Type B pancreatic cell (in vitro differentiated cells): ENCODE measurements at regions not wholly inside any gene's neighbourhood (a gene's known extent, or its start where the extent isn't known, plus 50 kb on each side); places are given as distances from the start of the nearest gene placed in this dataset.

Source experiments
- DNase-seq: peaks from one replicate; pipeline ENCODE4 v3.0.0; 2021; ENCODE audit warnings: mixed read lengths; ENCODE audit not compliant: unreplicated experiment; ENCODE audit errors: extremely low spot score
- H3K27ac Mint-ChIP-seq: 2 replicates; pipeline ENCODE4 v1.8.0; 2021; ENCODE audit warnings: mild to moderate bottlenecking, mixed read lengths
- H3K27me3 Mint-ChIP-seq: 2 replicates; pipeline ENCODE4 v1.8.0; 2021; ENCODE audit warnings: mixed read lengths
- H3K36me3 Mint-ChIP-seq: 2 replicates; pipeline ENCODE4 v1.8.0; 2021; ENCODE audit warnings: mixed read lengths
- H3K4me1 Mint-ChIP-seq: one replicate; pipeline ENCODE4 v1.8.0; 2021; ENCODE audit warnings: mixed read lengths; ENCODE audit not compliant: unreplicated experiment
- H3K4me3 Mint-ChIP-seq: 2 replicates; pipeline ENCODE4 v1.8.0; 2021; ENCODE audit warnings: mild to moderate bottlenecking, mixed read lengths
- H3K9me3 Mint-ChIP-seq: 2 replicates; pipeline ENCODE4 v1.8.0; 2021; ENCODE audit warnings: mixed read lengths
- CTCF ChIP-seq: fragments of 200-600 bp; sonication (generic); conservative IDR thresholded peaks from 2 replicates; pipeline ENCODE4 v1.5.0; 2021; ENCODE audit warnings: antibody characterized with exemption, mild to moderate bottlenecking

- no peak for TF ChIP-seq CTCF
- no peaks in the 10 kb centered on the region for H3K36me3 Mint-ChIP-seq
Observed at GRCh38 chr14:23694949-23695663, 58.9 kb downstream of the DHRS2 start.

GRCh38 chr14:23695664-23695999, 59.5 kb downstream of the DHRS2 start:
- no peak overlapping the region for H3K27ac Mint-ChIP-seq
- H3K4me3 Mint-ChIP-seq = no peak overlapping the region
- no peaks in the 10 kb centered on the region for H3K36me3 Mint-ChIP-seq
- H3K9me3 Mint-ChIP-seq = no peaks in the 10 kb centered on the region
- no peaks in the 10 kb centered on the region for H3K27me3 Mint-ChIP-seq
- no peaks in the 10 kb centered on the region for H3K4me1 Mint-ChIP-seq
- TF ChIP-seq CTCF = no peak
- DNase-seq = no peak

More at GRCh38 chr14:23694949-23695663, 58.9 kb downstream of the DHRS2 start:
- no peak overlapping the region for H3K27ac Mint-ChIP-seq
- H3K9me3 Mint-ChIP-seq = no peaks in the 10 kb centered on the region
- no peaks in the 10 kb centered on the region for H3K4me1 Mint-ChIP-seq
- no peak overlapping the region for H3K4me3 Mint-ChIP-seq
- DNase-seq = no peak
- H3K27me3 Mint-ChIP-seq = no peaks in the 10 kb centered on the region

- H3K36me3 Mint-ChIP-seq = no peaks in the 10 kb centered on the region
- H3K9me3 Mint-ChIP-seq = no peaks in the 10 kb centered on the region
- no peaks in the 10 kb centered on the region for H3K27me3 Mint-ChIP-seq
- H3K4me3 Mint-ChIP-seq = no peak overlapping the region
- peak overlapping the region; percentile 19 for H3K27ac Mint-ChIP-seq
- DNase-seq = no peak
- H3K4me1 Mint-ChIP-seq = no peaks in the 10 kb centered on the region
- TF ChIP-seq CTCF = no peak
Observed at GRCh38 chr14:23696701-23697239, 60.6 kb downstream of the DHRS2 start.

GRCh38 chr14:23697680-23698079, 61.5 kb downstream of the DHRS2 start:
- DNase-seq = no peak
- Mint-ChIP-seq H3K27ac (no peak overlapping the region), H3K4me3 (no peak overlapping the region), H3K27me3 (no peaks in the 10 kb centered on the region), H3K4me1 (no peaks in the 10 kb centered on the region), H3K9me3 (peaks cover 3% of the 10 kb centered on the region), H3K36me3 (no peaks in the 10 kb centered on the region)
- TF ChIP-seq CTCF = no peak

- Mint-ChIP-seq H3K9me3 (peaks cover 7% of the 10 kb centered on the region), H3K4me1 (no peaks in the 10 kb centered on the region), H3K4me3 (no peak overlapping the region), H3K27ac (no peak overlapping the region), H3K36me3 (no peaks in the 10 kb centered on the region), H3K27me3 (no peaks in the 10 kb centered on the region)
- no peak for DNase-seq
- no peak for TF ChIP-seq CTCF
Observed at GRCh38 chr14:23702656-23703426, 66.7 kb downstream of the DHRS2 start.
